Pancreas (tissue), 10 donors: ENCODE measurements at regions not wholly inside any gene's neighbourhood (a gene's known extent, or its start where the extent isn't known, plus 50 kb on each side); places are given as distances from the start of the nearest gene placed in this dataset.
A peak's percentile ranks its signal among the peaks of the same experiment; 100 is the strongest.

Source experiments
- ATAC-seq, 4 donors: fragments of 200-7000 bp; cut with Tn5 transposase; one replicate each; pipeline versions ENCODE4 v1.8.0 to v1.9.1; 2020; ENCODE audit warnings: mild to moderate bottlenecking in 4 of 4, moderate library complexity in 4 of 4
- DNase-seq, 6 donors: peaks; one replicate each; pipeline ENCODE4 v3.0.0-alpha.2; 2020
- FAIRE-seq: peaks from 2 replicates; lab custom pipeline; 2012; peaks lifted over from hg19 to GRCh38; lab: Jason Lieb, UNC
- H3K27ac ChIP-seq, 4 donors: fragments of 200-600 bp; sonication (generic); 1 replicate in 3 of 4; 2 replicates in 1 of 4; pipeline versions ENCODE4 v1.5.0 to v1.8.0; 2020
- H3K27me3 ChIP-seq, 4 donors: fragments of 200-600 bp; one replicate each; pipeline ENCODE4 v1.8.0; 2021
- H3K36me3 ChIP-seq, 3 donors: fragments of 200-600 bp; sonication (generic) in 1 of 3; one replicate each; pipeline versions ENCODE4 v1.5.0 to v1.8.0; 2020 to 2021
- H3K4me1 ChIP-seq, 3 donors: fragments of 200-600 bp; one replicate each; pipeline ENCODE4 v1.8.0; 2021
- H3K4me3 ChIP-seq, 4 donors: fragments of 200-600 bp; sonication (generic) in 2 of 4; one replicate each; pipeline versions ENCODE4 v1.5.0 to v1.8.0; 2020 to 2021
- H3K9me3 ChIP-seq, 4 donors: fragments of 200-600 bp; one replicate each; pipeline ENCODE4 v1.8.0; 2021
- CTCF ChIP-seq, 4 donors: fragments of 200-600 bp; sonication (generic) in 3 of 4; IDR thresholded peaks; one replicate each; pipeline versions ENCODE4 v1.5.0 to v1.8.0; 2021; ENCODE audit warnings: antibody characterized with exemption in 4 of 4
- WGBS, 2 donors: extraction: QIAGEN DNeasy Blood & Tissue Kit; methylation state at CpG; one replicate each; pipeline ENCODE4 v1.1.7; 2013; 5-methylcytosine and 5-hydroxymethylcytosine counted together
- intact Hi-C, 3 donors: fragments of 100-400 bp; cut with DNase I; formaldehyde crosslinking; loops; one replicate each; pipeline versions ENCODE4 v1.11.1 to v1.14.2; 2022
- donor health status: healthy with polysubstance abuse.
- donor health status: DM: no; HTN: no; CAD: no; lungs with moderate emphysema.
- donor health status: DM: no; HTN: no; CAD: no.
- donor health status: control.
- donor health status: control.
- donor health status: Bipolar disorder and iron deficiency.
- donor health status: DM: yes; HTN: yes; CAD: no.
- donor health status: DM: no; HTN: no; CAD: no.
- donor health status: DM: no; HTN: no; CAD: no.
- donor health status: DM: yes; HTN: yes; CAD: no.

GRCh38 chr11:106463796-106464201 is 386.3 kb downstream of the AASDHPPT start:
- peaks cover 35 to 45% (median 39%) of the 10 kb centered on the region in 3 donors for H3K4me1 ChIP-seq
- H3K36me3 ChIP-seq: no peaks in the 10 kb centered on the region
- no peak overlapping the region for H3K4me3 ChIP-seq
- H3K27ac ChIP-seq: peak overlapping the region in 3 of 4 donors; percentile 11 to 40 (median 31)
- DNase-seq (no peak), ATAC-seq (peak in 2 of 4 donors; percentile 17 to 31), FAIRE-seq (no peak)
- WGBS, 2 donors: 15 to 19% methylated on average over 4 of the region's 4 CpGs
- no peaks in the 10 kb centered on the region for H3K9me3 ChIP-seq
- no peak for TF ChIP-seq CTCF (IDR thresholded peaks at IDR 0.05)
- no peaks in the 10 kb centered on the region for H3K27me3 ChIP-seq
- intact Hi-C loops: no loop called here

- H3K27me3 ChIP-seq: no peaks in the 10 kb centered on the region
Observed at GRCh38 chr11:106464728-106465127, 387.3 kb downstream of the AASDHPPT start.

GRCh38 chr11:106466521-106467080 is 389.1 kb downstream of the AASDHPPT start:
- peak in 1 of 6 donors; percentile 6 for DNase-seq
- H3K36me3 ChIP-seq: no peaks in the 10 kb centered on the region
- peaks cover 35 to 49% (median 40%) of the 10 kb centered on the region in 3 donors for H3K4me1 ChIP-seq
- intact Hi-C loops: no loop called here
- no peak for FAIRE-seq
- no peak for TF ChIP-seq CTCF (IDR thresholded peaks at IDR 0.05)
- peak; percentile 55 to 77 (median 64) for ATAC-seq
- no peaks in the 10 kb centered on the region for H3K27me3 ChIP-seq
- peak overlapping the region in 3 of 4 donors; percentile 10 to 66 (median 65) for H3K27ac ChIP-seq
- 27 to 28% methylated on average over 5 of the region's 5 CpGs for WGBS, 2 donors
- H3K4me3 ChIP-seq: no peak overlapping the region
- H3K9me3 ChIP-seq: no peaks in the 10 kb centered on the region

More at GRCh38 chr11:106464728-106465127, 387.3 kb downstream of the AASDHPPT start:
- no peaks in the 10 kb centered on the region for H3K36me3 ChIP-seq
- intact Hi-C loops: no loop called here
- DNase-seq (no peak), ATAC-seq (no peak), FAIRE-seq (no peak)
- no peak overlapping the region for H3K4me3 ChIP-seq
- H3K9me3 ChIP-seq: no peaks in the 10 kb centered on the region
- H3K27ac ChIP-seq: no peak overlapping the region
- H3K4me1 ChIP-seq: peaks cover 35 to 48% (median 45%) of the 10 kb centered on the region in 3 donors
- no peak for TF ChIP-seq CTCF (IDR thresholded peaks at IDR 0.05)

- Histone ChIP-seq H3K9me3 (no peaks in the 10 kb centered on the region), H3K27ac (peak overlapping the region in 2 of 4 donors; percentile 65 to 66), H3K36me3 (no peaks in the 10 kb centered on the region), H3K27me3 (no peaks in the 10 kb centered on the region), H3K4me1 (peaks cover 32 to 49% (median 35%) of the 10 kb centered on the region in 3 donors), H3K4me3 (no peak overlapping the region)
- ATAC-seq: no peak
- no peak for TF ChIP-seq CTCF (IDR thresholded peaks at IDR 0.05)
- DNase-seq: no peak
- intact Hi-C loops: no loop called here
- no peak for FAIRE-seq
Observed at GRCh38 chr11:106467501-106467900, 390.0 kb downstream of the AASDHPPT start.

- peaks cover 27 to 43% (median 35%) of the 10 kb centered on the region in 3 donors for H3K4me1 ChIP-seq
- peak in 3 of 4 donors; percentile 34 to 43 (median 35) for ATAC-seq
- no peak for TF ChIP-seq CTCF (IDR thresholded peaks at IDR 0.05)
Observed at GRCh38 chr11:106468086-106468485, 390.6 kb downstream of the AASDHPPT start.

More at GRCh38 chr11:106468086-106468485, 390.6 kb downstream of the AASDHPPT start:
- Histone ChIP-seq H3K27ac (peak overlapping the region in 2 of 4 donors; percentile 65 to 66), H3K27me3 (no peaks in the 10 kb centered on the region), H3K36me3 (no peaks in the 10 kb centered on the region), H3K9me3 (no peaks in the 10 kb centered on the region), H3K4me3 (no peak overlapping the region)
- intact Hi-C loops: no loop called here
- no peak for DNase-seq
- no peak for FAIRE-seq
- WGBS, 2 donors: 42 to 49% methylated on average over 3 of the region's 3 CpGs
